HG03103 (cell line): ENCODE measurements at regions not wholly inside any gene's neighbourhood (a gene's known extent, or its start where the extent isn't known, plus 50 kb on each side); places are given as distances from the start of the nearest gene placed in this dataset.
A peak's percentile ranks its signal among the peaks of the same experiment; 100 is the strongest.

ENCODE experiments used
- ATAC-seq: cut with Tn5 transposase; IDR thresholded peaks from one replicate; pipeline ENCODE4 v1.9.1; 2021; ENCODE audit warnings: low read depth; ENCODE audit not compliant: unreplicated experiment

DNA sequence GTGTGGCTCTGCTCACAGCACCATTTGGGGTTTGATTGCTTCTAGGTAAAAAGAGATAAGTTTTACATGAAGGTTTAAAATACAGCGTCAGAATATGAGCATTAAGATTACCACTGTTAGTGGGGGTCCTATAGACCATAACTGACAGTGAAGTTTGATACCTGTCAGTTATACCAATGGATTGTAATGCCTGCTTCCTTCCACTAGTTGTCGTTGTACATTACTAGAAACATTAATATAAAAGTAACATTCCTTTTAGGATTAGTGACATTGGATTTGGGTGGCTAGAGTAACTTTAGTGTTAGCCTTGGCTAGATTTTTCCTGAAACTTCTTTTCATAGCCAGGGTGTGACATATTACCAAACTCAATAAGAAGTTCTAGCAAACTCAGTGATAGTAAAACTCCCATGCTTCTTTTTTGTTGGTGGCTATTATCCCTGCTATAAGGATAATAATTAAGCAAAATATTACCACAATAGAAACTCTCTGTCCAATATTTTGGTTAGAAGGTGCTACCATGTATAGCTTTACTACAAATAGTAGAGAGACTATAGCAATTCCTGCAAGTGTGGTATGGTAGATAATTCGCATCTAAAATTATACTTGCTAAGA, 57.1 kb downstream of the FAM181B start:
- no peak for ATAC-seq

DNA sequence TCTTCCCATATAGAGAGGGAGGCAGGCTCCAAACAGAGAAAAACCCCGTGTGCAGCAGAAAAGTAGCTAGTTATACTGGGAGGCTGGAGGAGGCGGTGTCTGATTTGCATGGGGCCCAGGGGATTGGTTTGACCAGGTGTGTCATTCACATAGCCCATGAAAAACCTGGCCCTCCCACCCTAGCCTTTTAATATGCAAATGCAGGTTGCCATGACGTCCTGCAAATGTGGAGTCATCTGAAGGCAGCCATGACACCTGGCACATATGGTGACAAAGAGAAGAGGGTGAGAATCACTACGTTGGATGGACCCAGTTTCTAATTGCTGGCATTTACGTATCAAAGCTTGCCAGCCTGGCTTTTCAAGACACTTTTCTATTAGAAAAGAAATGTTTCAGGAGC, 57.8 kb downstream of the FAM181B start:
- no peak for ATAC-seq

DNA sequence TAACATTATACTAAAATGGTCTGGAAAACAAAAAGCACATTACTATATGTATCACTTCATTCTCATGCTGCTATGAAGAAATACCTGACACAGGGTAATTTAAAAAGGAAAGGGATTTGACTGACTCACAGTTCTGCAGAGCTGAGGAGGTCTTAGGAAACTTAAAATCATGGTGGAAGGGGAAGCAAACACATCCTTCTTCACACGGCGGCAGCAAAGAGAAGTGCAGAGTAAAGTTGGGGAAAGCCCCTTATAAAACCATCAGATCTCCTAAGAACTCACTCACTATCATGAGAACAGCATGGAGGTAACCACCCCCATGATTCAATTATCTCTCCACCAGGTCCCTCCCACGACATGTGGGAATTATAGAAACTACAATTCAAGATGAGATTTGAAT, 60.0 kb downstream of the FAM181B start:
- ATAC-seq, result no peak

DNA sequence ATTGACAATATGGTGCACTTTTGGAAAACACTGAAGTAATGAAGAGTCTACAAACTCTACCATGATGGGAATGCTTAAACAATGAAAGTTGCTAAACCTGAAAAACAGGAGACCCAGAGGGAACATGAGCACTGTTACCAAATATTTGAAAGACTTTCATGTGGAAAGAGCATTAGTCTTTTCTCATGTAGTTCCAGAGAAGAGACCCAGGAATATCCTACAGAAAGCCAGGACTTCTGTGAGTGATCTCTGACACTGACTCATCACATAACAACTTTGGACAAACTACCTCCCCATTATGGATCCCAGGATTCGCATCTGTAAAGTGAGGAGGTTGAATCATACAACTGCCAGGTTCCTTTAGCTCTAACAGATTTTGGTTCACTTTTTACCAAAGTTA, 62.2 kb downstream of the FAM181B start:
- ATAC-seq, result no peak

DNA sequence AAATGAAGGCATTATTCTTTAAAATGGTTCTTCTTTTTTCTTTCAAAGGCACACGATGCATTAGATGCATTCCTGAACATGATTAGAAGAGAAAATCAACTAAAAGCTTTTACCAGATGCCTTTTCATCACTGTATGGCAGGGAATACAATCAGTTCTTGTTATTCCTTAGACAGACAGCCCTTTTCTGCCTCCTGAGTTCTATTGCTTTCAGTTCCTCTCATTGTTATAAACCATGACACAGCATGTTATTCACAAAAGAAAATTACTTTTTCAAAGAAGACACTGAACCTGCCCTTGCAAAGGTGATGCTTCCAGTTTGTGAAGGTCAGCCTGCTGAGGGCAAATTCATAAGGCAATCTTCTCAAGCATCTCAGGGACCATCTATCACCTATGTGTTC, 70.1 kb downstream of the FAM181B start:
- no peak for ATAC-seq

DNA sequence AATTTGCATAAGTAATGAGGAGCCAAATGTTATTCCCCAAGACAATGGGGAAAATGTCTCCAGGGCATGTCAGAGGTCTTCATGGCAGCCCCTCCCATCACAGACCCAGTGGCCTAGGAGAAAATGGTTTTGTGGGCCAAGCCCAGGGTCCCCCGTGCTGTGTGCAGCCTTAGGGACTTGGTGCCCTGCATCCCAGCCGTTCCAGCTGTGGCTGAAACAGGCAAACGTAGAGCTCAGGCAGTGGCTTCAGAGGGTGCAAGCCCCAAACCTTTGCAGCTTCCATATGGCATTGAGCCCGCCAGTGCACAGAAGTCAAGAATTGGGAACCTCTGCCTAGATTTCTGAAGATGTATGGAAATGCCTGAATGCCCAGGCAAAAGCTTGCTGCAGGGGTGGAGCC, 79.9 kb downstream of the FAM181B start:
- no peak for ATAC-seq

DNA sequence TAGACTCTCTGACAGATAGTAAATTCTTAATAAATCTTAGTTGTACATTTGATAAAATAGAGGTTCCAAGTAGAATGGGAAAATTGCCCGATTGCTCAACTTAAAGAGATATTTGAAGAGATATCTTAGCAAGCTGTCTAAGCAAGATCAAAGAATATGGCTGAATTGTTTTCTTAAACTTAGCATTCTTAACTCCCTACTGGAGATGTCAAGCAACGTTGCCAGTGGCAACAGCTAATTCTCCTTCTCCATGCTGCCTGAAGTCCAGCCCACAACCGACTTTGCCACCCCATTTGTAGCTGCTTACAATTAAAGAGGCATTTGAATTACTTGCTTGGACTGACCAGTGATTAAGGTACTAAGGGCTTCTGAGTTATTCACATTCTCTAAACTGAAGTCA, 94.4 kb downstream of the FAM181B start:
- no peak for ATAC-seq

DNA sequence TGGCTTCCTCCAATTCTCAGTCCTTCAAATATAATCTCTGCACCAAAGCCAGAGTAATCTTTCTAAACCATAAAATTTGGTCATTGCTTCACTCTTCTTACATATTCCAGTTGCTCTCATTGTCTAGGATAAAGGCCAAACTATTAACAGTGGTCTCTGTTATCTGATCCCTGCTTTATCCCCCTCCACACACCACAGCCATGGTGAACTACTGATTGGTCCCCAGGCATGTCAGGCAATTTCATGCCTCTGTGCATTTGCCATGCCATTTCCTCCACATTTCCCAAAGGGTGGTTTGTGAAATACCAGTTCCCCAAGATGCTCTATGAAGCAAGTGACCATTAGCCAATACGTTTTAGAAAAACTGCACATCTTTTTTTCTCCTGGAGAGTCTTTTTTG, 97.0 kb downstream of the FAM181B start:
- ATAC-seq, result no peak

DNA sequence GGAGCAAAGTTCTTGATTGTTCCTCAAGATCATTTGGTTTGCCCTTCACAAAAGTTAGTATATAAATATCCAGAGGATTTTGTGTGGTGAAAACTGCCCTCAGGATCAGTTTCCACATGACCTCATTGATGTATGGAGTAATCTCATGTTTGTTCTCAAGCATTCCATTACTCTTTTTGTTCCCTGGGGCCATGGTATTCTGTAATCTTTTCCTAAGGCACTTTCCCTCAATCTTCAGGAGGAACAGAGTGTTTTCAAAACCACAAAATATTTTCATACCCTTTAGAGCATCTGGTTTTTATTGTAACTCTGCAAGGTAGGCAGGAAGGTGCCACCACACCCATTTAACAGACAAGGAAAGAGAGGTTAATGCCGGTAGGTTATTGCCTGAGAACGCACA, 99.6 kb downstream of the FAM181B start:
- no peak for ATAC-seq

DNA sequence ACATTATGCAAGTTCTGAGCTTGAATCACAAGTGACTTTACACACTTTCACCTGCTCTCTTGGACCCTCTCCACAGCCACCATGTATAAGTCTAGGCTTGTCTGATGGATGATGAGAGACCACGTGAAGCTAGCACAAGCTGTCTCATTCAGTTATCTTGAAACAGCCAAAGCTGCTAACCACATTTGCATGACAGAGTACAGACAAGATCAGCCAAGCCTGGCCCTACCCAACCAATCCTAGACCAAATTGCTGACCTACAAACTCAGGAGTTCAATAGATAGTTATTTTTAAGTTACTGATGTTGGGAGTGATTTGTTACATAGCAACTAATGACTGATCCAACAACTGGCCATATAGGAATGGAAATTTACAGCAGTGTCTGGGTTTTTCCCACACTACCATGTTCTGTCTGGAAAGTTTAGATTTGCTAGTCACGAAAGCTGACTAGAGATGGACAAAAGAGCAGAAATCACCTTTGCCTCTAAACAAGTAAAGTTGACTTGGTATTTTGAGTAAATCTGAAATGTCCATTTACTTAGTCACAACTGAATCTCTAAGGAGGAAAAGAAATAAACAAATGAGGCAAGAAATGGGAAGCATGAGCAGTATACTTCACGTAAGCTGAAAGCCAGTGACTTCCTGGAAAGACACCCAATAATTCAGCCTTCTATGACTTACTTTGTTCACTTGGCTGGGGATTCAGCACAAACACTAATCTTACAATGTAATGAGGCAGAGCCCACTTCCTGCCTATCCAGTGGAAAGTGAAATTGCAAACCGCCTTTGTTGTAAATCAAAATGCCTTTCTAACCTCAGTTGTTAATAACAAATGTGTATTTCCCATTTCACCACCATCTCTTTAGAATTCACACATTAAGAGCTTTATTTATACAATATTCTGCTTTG, 101.7 kb downstream of the FAM181B start:
- peak; percentile 74 for ATAC-seq

DNA sequence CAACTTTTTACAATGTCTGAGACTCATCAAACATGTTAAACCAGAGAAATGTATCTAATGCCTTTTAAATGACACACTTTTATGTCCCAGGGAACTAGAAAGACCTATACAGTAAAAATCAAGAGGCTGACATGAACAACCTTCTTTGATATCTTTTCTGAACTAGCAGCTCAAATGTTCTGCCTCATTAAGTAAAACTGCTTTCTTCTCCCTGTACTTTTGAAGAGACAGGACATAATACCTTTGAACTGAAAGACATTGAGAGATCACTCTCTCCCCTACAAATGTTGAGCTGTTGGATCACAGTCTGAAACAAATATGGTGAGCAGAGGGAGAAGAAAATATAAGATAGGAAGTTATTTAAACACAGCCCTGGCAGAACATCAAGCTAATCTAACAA, 123.0 kb downstream of the FAM181B start:
- no peak for ATAC-seq

DNA sequence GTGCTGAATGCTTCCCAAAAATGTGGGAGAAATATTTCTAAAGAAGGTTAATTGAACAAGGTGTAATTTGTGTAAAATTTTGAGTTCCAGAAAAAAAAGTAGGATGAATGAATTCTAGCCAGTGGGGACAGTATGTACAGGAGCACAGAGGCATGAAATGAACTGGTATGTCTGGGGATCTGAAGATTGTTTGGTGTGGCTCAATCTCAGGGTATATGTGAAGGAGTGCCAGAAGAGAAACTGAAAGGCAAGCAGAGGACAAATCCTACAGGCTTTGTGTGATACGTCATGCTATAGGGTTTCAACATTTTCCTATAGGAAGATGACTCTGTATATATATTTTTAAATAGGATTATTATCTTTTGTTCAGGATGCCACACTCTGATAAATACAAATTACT, 126.9 kb downstream of the FAM181B start:
- no peak for ATAC-seq

DNA sequence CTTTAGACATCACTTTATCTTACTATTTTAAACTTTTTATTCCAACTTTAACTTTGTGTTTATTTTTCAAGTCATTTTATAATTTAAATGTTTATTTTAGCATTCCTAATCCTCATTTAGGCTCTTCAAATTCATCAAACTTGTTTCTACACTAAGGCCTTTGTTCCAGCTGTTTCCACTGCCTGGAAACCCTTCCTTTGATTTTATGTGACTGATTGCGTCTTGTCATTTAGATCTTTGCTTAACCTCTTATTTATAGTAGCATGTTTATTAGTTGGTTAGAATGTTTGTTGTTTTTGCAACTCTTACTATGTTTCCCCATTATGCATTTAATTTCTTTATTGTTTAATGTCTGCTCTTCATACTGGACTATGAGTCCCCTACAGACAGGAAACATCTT, 132.0 kb downstream of the FAM181B start:
- no peak for ATAC-seq

DNA sequence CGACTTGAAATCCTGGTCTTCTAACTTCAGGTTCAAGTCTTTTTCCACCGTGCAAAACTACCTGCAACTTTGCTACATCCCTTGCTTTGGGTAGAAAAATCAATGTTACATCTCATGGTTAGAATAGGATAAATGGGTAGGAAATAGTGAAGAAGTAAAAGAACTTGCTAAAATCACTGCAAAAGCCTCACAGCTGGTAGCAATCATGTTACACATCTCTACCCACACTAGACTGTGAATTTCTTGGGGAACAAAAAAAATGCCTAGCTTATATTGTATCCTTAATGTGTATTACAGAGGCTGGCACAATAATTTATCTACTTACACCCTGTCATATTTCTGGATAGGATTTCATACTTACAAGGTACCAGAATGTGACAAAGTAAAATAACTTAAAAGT, 133.8 kb downstream of the FAM181B start:
- no peak for ATAC-seq

DNA sequence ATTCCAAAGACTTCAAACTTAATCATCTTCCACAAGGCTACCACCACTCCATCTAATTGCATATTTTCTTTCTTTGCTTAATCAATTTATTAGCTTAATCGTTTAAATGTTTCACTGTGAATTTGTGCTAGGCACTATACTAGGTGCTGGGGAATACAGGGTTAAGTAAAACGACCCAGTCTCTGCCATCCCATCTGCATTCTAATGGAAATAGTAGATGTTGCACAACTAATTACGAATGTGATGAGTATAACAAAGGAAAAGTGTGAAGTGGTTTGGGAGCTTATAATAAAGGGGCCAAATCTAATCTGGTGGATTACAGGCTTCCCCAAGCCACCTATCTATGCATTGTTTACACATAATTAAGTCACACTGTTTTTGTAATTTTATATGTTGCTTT, 147.1 kb downstream of the FAM181B start:
- ATAC-seq, result no peak

DNA sequence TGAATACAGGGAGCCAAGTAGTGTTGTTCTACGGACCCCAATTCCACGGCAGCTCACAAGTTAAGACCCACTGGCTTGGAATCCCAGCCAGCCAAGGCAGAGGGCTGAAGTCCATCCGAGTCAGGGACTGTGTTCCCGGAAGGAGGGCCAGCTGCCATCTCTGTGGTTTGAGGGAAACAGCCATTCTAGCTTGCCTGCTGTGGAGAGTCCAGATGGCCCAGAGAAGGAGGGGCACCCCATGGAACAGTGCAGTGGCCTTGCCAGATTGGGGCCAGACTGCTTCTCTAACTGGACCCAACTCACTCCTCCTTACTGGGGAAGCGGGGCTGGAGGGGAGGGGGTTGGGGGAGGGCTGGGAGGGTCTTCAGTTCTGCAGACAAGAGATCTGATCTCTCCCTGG, 156.4 kb downstream of the FAM181B start:
- ATAC-seq, result no peak

DNA sequence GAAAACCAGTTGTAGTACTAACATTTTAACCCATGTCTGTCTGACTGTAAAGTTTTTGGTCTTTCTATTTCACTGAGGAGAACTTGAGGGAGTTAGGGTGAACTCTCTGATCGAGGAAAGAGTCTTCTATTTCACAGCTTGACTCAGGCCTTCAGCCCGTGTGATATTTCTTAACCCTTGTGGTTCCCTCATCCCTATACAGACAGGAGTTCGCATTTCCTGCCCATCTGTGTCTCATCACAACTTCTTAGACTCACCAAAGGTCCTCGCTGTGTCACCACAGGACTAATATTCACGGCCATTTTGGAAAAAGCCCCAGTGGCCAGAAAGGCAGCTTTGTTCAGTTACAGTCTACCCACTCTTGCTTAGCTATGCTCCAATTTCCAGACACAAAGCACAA, 172.8 kb downstream of the FAM181B start:
- no peak for ATAC-seq

DNA sequence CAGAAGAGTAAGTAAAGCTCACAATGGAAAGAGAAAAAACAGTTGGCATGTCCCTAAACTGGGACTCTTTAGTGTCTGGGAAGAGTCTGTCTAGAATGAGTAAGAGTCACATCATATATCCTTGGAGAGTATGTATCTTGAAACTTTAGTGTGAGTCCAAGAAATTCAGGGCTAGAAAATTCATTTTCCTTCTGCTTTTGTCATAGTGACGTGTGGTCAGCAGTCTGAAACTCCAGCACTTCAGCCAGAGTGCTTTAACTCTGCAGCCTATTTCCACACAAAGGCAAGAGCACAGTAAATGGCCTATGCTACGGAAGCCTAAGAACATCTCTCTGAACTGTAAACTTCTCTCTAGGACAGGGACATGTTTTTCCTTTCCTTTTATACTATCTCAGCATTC, 174.1 kb downstream of the FAM181B start:
- no peak for ATAC-seq

DNA sequence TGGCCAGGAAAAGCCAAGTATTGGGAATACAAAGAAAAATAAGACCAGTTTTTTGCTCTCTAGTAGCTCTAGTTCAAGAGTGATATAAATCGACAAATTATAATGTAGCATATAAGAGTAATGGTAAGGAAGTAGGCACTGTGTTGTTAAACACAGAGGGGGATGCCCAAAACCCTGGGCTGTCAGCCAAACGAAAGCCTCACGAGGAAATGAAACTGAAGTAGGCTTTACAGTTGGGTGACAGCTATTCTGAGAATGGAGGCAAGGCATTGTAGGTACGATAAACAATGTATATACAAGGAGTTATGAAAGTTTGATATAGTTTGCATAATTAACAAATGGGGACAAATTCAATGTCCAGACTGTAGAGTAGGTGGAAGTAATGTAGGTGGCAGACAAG, 176.4 kb downstream of the FAM181B start:
- peak; percentile 100 for ATAC-seq

DNA sequence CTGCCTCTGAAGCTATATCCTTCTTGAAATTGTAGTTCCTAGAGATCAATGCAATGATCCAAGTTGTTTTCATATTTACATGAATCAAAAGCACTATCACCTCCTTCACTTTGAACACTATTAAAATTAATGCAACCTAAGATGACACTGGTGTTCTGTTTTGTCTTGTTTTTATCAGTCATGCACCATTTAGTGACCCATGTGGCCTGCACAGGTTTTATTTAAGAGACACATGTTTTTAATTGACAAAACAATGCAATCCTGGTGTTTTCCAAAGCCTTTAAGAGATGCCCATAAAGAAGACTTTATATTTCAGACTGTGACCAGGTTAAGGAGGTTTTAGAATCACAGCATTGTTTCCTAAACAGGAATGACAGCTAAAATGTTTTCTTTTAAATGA, 177.5 kb downstream of the FAM181B start:
- ATAC-seq, result no peak

DNA sequence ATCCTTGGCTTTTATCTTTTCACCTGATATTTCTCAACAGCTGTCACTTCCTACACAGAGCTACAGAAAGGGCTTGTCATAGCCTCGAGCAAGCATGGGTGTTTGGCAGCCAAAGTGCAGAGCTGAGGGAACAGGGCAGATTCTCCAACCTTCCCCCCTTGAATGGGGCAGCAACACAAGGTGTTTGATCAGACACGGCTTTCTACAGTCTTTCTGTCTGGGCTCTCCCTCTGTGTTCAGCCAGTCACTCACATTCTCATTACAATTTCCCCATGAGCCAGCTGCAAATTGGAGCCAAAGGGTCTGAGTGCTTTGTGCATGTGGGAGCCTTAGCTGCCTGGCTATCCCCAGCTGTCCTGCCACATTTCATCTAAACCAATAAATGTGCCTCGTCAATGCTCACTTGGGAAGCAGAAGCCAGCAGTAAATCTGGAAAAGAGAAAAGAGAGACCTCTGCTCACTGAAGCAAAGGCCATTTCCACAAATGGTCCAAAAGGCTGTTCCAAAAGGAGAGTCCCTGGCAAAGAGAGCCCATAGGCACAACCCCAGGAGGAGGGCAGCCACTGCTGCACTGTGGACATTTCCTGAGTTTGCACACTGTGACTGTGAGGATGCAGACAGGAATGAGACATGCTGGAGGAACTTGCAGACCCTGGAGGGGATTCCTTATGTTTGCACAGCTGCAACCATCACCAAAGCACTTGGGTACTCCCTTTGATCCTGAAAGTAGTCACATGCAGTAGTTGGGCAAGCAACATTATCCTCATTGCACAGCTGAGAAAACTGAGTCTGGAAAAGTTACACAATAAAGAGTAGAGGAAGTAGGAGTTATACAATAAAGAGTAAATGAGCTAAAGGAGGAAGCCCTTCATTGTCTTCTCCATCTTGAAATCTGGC, 186.8 kb downstream of the FAM181B start:
- ATAC-seq, result no peak
